ENCODE measurements at regions not wholly inside any gene's neighbourhood (a gene's known extent, or its start where the extent isn't known, plus 50 kb on each side); places are given as distances from the start of the nearest gene placed in this dataset.

DNA sequence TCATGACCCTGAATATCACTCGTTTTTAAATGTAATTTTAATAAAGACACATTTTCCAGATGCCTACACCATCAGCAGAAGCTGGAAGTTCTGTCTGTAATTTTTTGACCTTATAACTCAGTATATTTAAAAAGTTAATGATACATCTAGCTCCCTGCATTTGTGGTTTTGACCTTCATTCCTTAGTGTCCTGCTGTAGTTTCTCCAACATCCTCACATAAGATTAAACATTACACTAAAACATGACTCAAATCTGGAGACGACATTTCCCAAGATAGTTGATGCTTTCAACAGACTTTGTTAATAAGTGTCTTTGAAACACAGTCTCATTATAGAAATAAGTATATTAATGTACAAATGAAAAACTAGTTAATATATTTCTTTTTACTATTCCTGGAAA is 363.1 kb downstream of the POM121L12 start:
- TF ChIP-seq, protein P1, sequence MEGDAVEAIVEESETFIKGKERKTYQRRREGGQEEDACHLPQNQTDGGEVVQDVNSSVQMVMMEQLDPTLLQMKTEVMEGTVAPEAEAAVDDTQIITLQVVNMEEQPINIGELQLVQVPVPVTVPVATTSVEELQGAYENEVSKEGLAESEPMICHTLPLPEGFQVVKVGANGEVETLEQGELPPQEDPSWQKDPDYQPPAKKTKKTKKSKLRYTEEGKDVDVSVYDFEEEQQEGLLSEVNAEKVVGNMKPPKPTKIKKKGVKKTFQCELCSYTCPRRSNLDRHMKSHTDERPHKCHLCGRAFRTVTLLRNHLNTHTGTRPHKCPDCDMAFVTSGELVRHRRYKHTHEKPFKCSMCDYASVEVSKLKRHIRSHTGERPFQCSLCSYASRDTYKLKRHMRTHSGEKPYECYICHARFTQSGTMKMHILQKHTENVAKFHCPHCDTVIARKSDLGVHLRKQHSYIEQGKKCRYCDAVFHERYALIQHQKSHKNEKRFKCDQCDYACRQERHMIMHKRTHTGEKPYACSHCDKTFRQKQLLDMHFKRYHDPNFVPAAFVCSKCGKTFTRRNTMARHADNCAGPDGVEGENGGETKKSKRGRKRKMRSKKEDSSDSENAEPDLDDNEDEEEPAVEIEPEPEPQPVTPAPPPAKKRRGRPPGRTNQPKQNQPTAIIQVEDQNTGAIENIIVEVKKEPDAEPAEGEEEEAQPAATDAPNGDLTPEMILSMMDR (IDR thresholded peaks at IDR 0.05) = no peak
- TF ChIP-seq POLR2AphosphoS5 (IDR thresholded peaks at IDR 0.05) = no peak
- TF ChIP-seq POLR2A (IDR thresholded peaks at IDR 0.05) = no peak

All from breast epithelium (tissue), 3 donors.